ENCODE measurements at regions not wholly inside any gene's neighbourhood (a gene's known extent, or its start where the extent isn't known, plus 50 kb on each side); places are given as distances from the start of the nearest gene placed in this dataset.

GRCh38 chr1:4916610-4917009 lies 262.2 kb downstream of the AJAP1 start:
- Histone ChIP-seq H3K79me2 (ENCODE audit: control insufficient read depth, insufficient read depth, low read length) (no peaks in the 10 kb centered on the region), H3K9ac (ENCODE audit: insufficient read depth, low read length) (no peak overlapping the region), H4K20me1 (ENCODE audit: control insufficient read depth, extremely low read depth, insufficient read depth, low read length) (no peaks in the 10 kb centered on the region), H3K9me3 (ENCODE audit: control insufficient read depth, insufficient read depth, low read depth, low read length) (no peaks in the 10 kb centered on the region), H3K4me3 (replicated peaks in 1 of 4; ENCODE audit: control extremely low read depth in 1 of 4, insufficient read depth in 1 of 4, low read depth in 3 of 4, low read length in 4 of 4) (no peak overlapping the region), H3K4me1 (ENCODE audit: control insufficient read depth, extremely low read depth, insufficient read depth, low read length) (no peaks in the 10 kb centered on the region), H2AFZ (ENCODE audit: low read length) (no peak overlapping the region), H3K27ac (ENCODE audit: insufficient read depth, low read length) (no peak overlapping the region), H3K4me2 (ENCODE audit: extremely low read depth, insufficient read depth, low read length) (no peak overlapping the region), H3K27me3 (ENCODE audit: control insufficient read depth, insufficient read depth, low read length) (no peaks in the 10 kb centered on the region), H3K36me3 (ENCODE audit: control insufficient read depth, insufficient read depth, low read length) (no peaks in the 10 kb centered on the region)
- no peak for DNase-seq (ENCODE audit: low read depth in 2 of 2)
- TF ChIP-seq EZH2 (IDR thresholded peaks at IDR 0.05; ENCODE audit: low read length, missing control alignments) (no peak), CTCF (conservative IDR thresholded peaks at IDR 0.05 in 1 of 2, IDR thresholded peaks at IDR 0.05 in 1 of 2; ENCODE audit: low read depth in 1 of 2, low read length in 2 of 2) (no peak)

- H3K9me3 ChIP-seq (ENCODE audit: control insufficient read depth, insufficient read depth, low read depth, low read length): no peaks in the 10 kb centered on the region
These were observed 260.7 kb downstream of the AJAP1 start for GRCh38 chr1:4915154-4915553.

GRCh38 chr1:4908486-4908885 lies 254.1 kb downstream of the AJAP1 start:
- H3K36me3 ChIP-seq (ENCODE audit: control insufficient read depth, insufficient read depth, low read length): no peaks in the 10 kb centered on the region
- no peak for TF ChIP-seq EZH2 (IDR thresholded peaks at IDR 0.05; ENCODE audit: low read length, missing control alignments)
- TF ChIP-seq CTCF (conservative IDR thresholded peaks at IDR 0.05 in 1 of 2, IDR thresholded peaks at IDR 0.05 in 1 of 2; ENCODE audit: low read depth in 1 of 2, low read length in 2 of 2): no peak
- no peaks in the 10 kb centered on the region for H3K9me3 ChIP-seq (ENCODE audit: control insufficient read depth, insufficient read depth, low read depth, low read length)
- DNase-seq (ENCODE audit: low read depth in 2 of 2): no peak
- H3K4me1 ChIP-seq (ENCODE audit: control insufficient read depth, extremely low read depth, insufficient read depth, low read length): no peaks in the 10 kb centered on the region
- no peaks in the 10 kb centered on the region for H4K20me1 ChIP-seq (ENCODE audit: control insufficient read depth, extremely low read depth, insufficient read depth, low read length)
- no peak overlapping the region for H3K4me3 ChIP-seq (replicated peaks in 1 of 4; ENCODE audit: control extremely low read depth in 1 of 4, insufficient read depth in 1 of 4, low read depth in 3 of 4, low read length in 4 of 4)
- H3K79me2 ChIP-seq (ENCODE audit: control insufficient read depth, insufficient read depth, low read length): no peaks in the 10 kb centered on the region
- no peak overlapping the region for H3K27ac ChIP-seq (ENCODE audit: insufficient read depth, low read length)
- H2AFZ ChIP-seq (ENCODE audit: low read length): no peak overlapping the region
- H3K27me3 ChIP-seq (ENCODE audit: control insufficient read depth, insufficient read depth, low read length): no peaks in the 10 kb centered on the region
- no peak overlapping the region for H3K4me2 ChIP-seq (ENCODE audit: extremely low read depth, insufficient read depth, low read length)
- H3K9ac ChIP-seq (ENCODE audit: insufficient read depth, low read length): no peak overlapping the region

More at GRCh38 chr1:4915154-4915553, 260.7 kb downstream of the AJAP1 start:
- no peaks in the 10 kb centered on the region for H3K36me3 ChIP-seq (ENCODE audit: control insufficient read depth, insufficient read depth, low read length)
- TF ChIP-seq EZH2 (IDR thresholded peaks at IDR 0.05; ENCODE audit: low read length, missing control alignments): no peak
- TF ChIP-seq CTCF (conservative IDR thresholded peaks at IDR 0.05 in 1 of 2, IDR thresholded peaks at IDR 0.05 in 1 of 2; ENCODE audit: low read depth in 1 of 2, low read length in 2 of 2): no peak
- DNase-seq (ENCODE audit: low read depth in 2 of 2): no peak
- H3K4me3 ChIP-seq (replicated peaks in 1 of 4; ENCODE audit: control extremely low read depth in 1 of 4, insufficient read depth in 1 of 4, low read depth in 3 of 4, low read length in 4 of 4): no peak overlapping the region
- no peak overlapping the region for H2AFZ ChIP-seq (ENCODE audit: low read length)
- H3K27ac ChIP-seq (ENCODE audit: insufficient read depth, low read length): no peak overlapping the region
- H3K27me3 ChIP-seq (ENCODE audit: control insufficient read depth, insufficient read depth, low read length): no peaks in the 10 kb centered on the region
- H3K4me1 ChIP-seq (ENCODE audit: control insufficient read depth, extremely low read depth, insufficient read depth, low read length): no peaks in the 10 kb centered on the region
- no peaks in the 10 kb centered on the region for H4K20me1 ChIP-seq (ENCODE audit: control insufficient read depth, extremely low read depth, insufficient read depth, low read length)
- H3K79me2 ChIP-seq (ENCODE audit: control insufficient read depth, insufficient read depth, low read length): no peaks in the 10 kb centered on the region
- H3K9ac ChIP-seq (ENCODE audit: insufficient read depth, low read length): no peak overlapping the region
- H3K4me2 ChIP-seq (ENCODE audit: extremely low read depth, insufficient read depth, low read length): no peak overlapping the region

All from fibroblast of lung (primary cell).